ENCODE measurements at regions not wholly inside any gene's neighbourhood (a gene's known extent, or its start where the extent isn't known, plus 50 kb on each side); places are given as distances from the start of the nearest gene placed in this dataset.

- TF ChIP-seq CTCF (conservative IDR thresholded peaks at IDR 0.05; ENCODE audit: low read depth in 2 of 2) (no peak), REST (IDR thresholded peaks at IDR 0.05; ENCODE audit: unreplicated experiment) (no peak), EZH2 (IDR thresholded peaks at IDR 0.05; ENCODE audit: low read depth, unreplicated experiment) (no peak), CREB1 (CRISPR knock-in tag; IDR thresholded peaks at IDR 0.05; ENCODE audit: low read depth) (no peak), POLR2AphosphoS5 (IDR thresholded peaks at IDR 0.05; ENCODE audit: low read depth) (no peak), EZH2phosphoT487 (IDR thresholded peaks at IDR 0.05; ENCODE audit: unreplicated experiment) (no peak), JUNB (IDR thresholded peaks at IDR 0.05; ENCODE audit: unreplicated experiment) (no peak), STAT1 (IDR thresholded peaks at IDR 0.05; ENCODE audit: unreplicated experiment) (no peak), ETS1 (IDR thresholded peaks at IDR 0.05) (no peak)
Observed at GRCh38 chrX:36528661-36529060, 479.5 kb upstream of the FAM47C start.
